Lung (tissue), 11 donors: ENCODE measurements at regions not wholly inside any gene's neighbourhood (a gene's known extent, or its start where the extent isn't known, plus 50 kb on each side); places are given as distances from the start of the nearest gene placed in this dataset.

Source experiments
- ATAC-seq: fragments of 200-7000 bp; cut with Tn5 transposase; one replicate; pipeline ENCODE4 v1.9.1; 2020; ENCODE audit warnings: moderate number of reproducible peaks; ENCODE audit not compliant: insufficient read depth, low FRiP score
- DNase-seq, 3 donors: peaks; one replicate each; pipeline ENCODE4 v3.0.0-alpha.2; 2013 to 2017
- H3K27ac ChIP-seq, 2 donors: one replicate each; pipeline ENCODE4 v1.5.1; 2013; ENCODE audit warnings: mild to moderate bottlenecking in 2 of 2, moderate library complexity in 2 of 2, control low read depth in 1 of 2, inconsistent platforms in 1 of 2, low read depth in 1 of 2, low read length in 1 of 2
- H3K27me3 ChIP-seq, 3 donors: one replicate each; pipeline ENCODE4 v1.5.1; 2013; ENCODE audit warnings: low read length in 2 of 3; ENCODE audit not compliant: control insufficient read depth in 3 of 3, insufficient read depth in 3 of 3
- H3K36me3 ChIP-seq, 4 donors: one replicate each; pipeline ENCODE4 v1.5.1; 2013; ENCODE audit warnings: low read length in 4 of 4, mild to moderate bottlenecking in 1 of 4, moderate library complexity in 1 of 4; ENCODE audit not compliant: control insufficient read depth in 4 of 4, insufficient read depth in 4 of 4
- H3K4me1 ChIP-seq, 5 donors: one replicate each; pipeline ENCODE4 v1.5.1; 2013; ENCODE audit warnings: low read length in 5 of 5, mild to moderate bottlenecking in 2 of 5, moderate library complexity in 1 of 5; ENCODE audit not compliant: control insufficient read depth in 5 of 5, insufficient read depth in 5 of 5
- H3K4me3 ChIP-seq: one replicate; pipeline ENCODE4 v1.5.1; 2013; ENCODE audit warnings: mild to moderate bottlenecking, control low read depth, moderate library complexity
- H3K9ac ChIP-seq, 2 donors: one replicate each; pipeline ENCODE4 v1.5.1; 2013; ENCODE audit warnings: low read length in 2 of 2, control low read depth in 1 of 2; ENCODE audit not compliant: insufficient read depth in 1 of 2
- H3K9me3 ChIP-seq, 4 donors: one replicate each; pipeline ENCODE4 v1.5.1; 2013; ENCODE audit warnings: low read length in 3 of 4, mild to moderate bottlenecking in 1 of 4, moderate library complexity in 1 of 4; ENCODE audit not compliant: control insufficient read depth in 4 of 4, insufficient read depth in 3 of 4
- CTCF ChIP-seq: IDR thresholded peaks from 2 replicates; pipeline ENCODE4 v1.5.1; 2012; ENCODE audit warnings: mild to moderate bottlenecking; ENCODE audit errors: control extremely low read depth, extremely low read depth
- WGBS, 2 donors: extraction: QIAGEN DNeasy Blood & Tissue Kit; methylation state at CpG; one replicate each; pipeline ENCODE4 v1.1.7; 2013; 5-methylcytosine and 5-hydroxymethylcytosine counted together
- donor health status: control.
- donor health status: control.
- donor health status: Bipolar disorder and iron deficiency.
- donor health status: healthy.
- donor health status: DM: yes; HTN: yes; CAD: no.

GRCh38 chr11:45392591-45393091, 106.5 kb upstream of the SYT13 start:
- ATAC-seq (no peak), DNase-seq (peak in 2 of 3 donors; percentile 33 to 55)
- H3K4me1 ChIP-seq, result peaks cover 0 to 16% (median 0%) of the 10 kb centered on the region in 5 donors

GRCh38 chr11:45392154-45392553, 106.0 kb upstream of the SYT13 start:
- H3K4me1 ChIP-seq, result peaks cover 0 to 16% (median 0%) of the 10 kb centered on the region in 5 donors
- no peaks in the 10 kb centered on the region for H3K9me3 ChIP-seq
- WGBS, 2 donors, result 85 to 89% methylated on average over 8 of the region's 8 CpGs
- H3K27me3 ChIP-seq, result peaks cover 0 to 3% (median 0%) of the 10 kb centered on the region in 3 donors
- no peak overlapping the region for H3K9ac ChIP-seq
- no peak for ATAC-seq
- H3K27ac ChIP-seq, result no peak overlapping the region
- H3K36me3 ChIP-seq, result no peaks in the 10 kb centered on the region
- TF ChIP-seq CTCF, result no peak
- DNase-seq, result no peak
- H3K4me3 ChIP-seq, result no peak overlapping the region

More at GRCh38 chr11:45392591-45393091, 106.5 kb upstream of the SYT13 start:
- H3K9ac ChIP-seq, result no peak overlapping the region
- no peaks in the 10 kb centered on the region for H3K36me3 ChIP-seq
- no peak for TF ChIP-seq CTCF
- peaks cover 0 to 3% (median 0%) of the 10 kb centered on the region in 3 donors for H3K27me3 ChIP-seq
- 79 to 82% methylated on average over 12 of the region's 12 CpGs for WGBS, 2 donors
- H3K9me3 ChIP-seq, result no peaks in the 10 kb centered on the region
- H3K4me3 ChIP-seq, result no peak overlapping the region
- H3K27ac ChIP-seq, result no peak overlapping the region

GRCh38 chr11:45391168-45391850, 105.2 kb upstream of the SYT13 start:
- no peak for ATAC-seq
- TF ChIP-seq CTCF, result no peak
- WGBS, 2 donors, result 58 to 76% methylated on average over 9 of the region's 9 CpGs

More at GRCh38 chr11:45391168-45391850, 105.2 kb upstream of the SYT13 start:
- Histone ChIP-seq H3K4me1 (peaks cover 0 to 16% (median 0%) of the 10 kb centered on the region in 5 donors), H3K36me3 (no peaks in the 10 kb centered on the region), H3K4me3 (no peak overlapping the region), H3K9me3 (no peaks in the 10 kb centered on the region), H3K27ac (no peak overlapping the region), H3K9ac (peak overlapping the region in 1 of 2 donors; percentile 21), H3K27me3 (peaks cover 0 to 3% (median 0%) of the 10 kb centered on the region in 3 donors)
- DNase-seq, result no peak
